GM20000 (cell line): ENCODE measurements at regions not wholly inside any gene's neighbourhood (a gene's known extent, or its start where the extent isn't known, plus 50 kb on each side); places are given as distances from the start of the nearest gene placed in this dataset.

Experiments used
- DNase-seq: peaks from one replicate; pipeline ENCODE4 v3.0.0; 2012; ENCODE audit warnings: low spot score
- TF ChIP-seq, protein P1 (sequence below): IDR thresholded peaks from 2 replicates; pipeline ENCODE4 v1.5.1; 2012; ENCODE audit warnings: mild to moderate bottlenecking, control low read depth; ENCODE audit errors: extremely low read depth, missing control alignments

DNA sequence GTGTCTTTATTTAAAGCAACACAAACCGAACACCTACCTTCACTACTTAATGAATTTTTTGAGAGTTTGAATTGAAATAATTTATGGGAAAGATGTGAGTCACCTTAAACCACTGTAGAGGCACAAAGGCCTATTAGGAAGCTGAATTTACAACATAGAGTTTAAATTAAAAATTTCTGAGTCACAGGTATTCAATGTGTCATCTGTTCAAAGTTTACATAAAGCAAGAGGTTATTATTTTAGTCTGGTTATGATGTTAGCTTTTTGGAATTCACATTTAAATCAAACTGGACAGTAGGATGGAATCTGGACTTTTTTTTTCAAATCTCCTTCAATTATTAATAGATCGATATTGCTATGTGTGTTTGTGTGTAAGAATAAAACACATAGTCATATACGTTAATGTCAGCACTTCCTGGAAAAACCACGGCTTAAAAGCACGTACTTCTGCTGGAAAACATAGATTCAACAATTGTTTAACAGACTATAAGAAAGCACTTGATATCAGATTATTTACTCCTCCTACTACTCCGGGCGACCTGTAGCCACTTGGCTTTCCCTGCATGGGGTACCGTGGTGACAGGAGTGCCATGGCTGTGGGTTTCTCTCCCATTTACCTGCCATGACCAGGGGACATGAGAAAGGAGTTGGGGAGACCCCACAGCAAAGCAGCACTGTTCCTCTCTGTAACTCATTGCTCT is 638.6 kb downstream of the SEMA5A start:
- no peak for DNase-seq
- TF ChIP-seq, protein P1, sequence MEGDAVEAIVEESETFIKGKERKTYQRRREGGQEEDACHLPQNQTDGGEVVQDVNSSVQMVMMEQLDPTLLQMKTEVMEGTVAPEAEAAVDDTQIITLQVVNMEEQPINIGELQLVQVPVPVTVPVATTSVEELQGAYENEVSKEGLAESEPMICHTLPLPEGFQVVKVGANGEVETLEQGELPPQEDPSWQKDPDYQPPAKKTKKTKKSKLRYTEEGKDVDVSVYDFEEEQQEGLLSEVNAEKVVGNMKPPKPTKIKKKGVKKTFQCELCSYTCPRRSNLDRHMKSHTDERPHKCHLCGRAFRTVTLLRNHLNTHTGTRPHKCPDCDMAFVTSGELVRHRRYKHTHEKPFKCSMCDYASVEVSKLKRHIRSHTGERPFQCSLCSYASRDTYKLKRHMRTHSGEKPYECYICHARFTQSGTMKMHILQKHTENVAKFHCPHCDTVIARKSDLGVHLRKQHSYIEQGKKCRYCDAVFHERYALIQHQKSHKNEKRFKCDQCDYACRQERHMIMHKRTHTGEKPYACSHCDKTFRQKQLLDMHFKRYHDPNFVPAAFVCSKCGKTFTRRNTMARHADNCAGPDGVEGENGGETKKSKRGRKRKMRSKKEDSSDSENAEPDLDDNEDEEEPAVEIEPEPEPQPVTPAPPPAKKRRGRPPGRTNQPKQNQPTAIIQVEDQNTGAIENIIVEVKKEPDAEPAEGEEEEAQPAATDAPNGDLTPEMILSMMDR, result no peak

DNA sequence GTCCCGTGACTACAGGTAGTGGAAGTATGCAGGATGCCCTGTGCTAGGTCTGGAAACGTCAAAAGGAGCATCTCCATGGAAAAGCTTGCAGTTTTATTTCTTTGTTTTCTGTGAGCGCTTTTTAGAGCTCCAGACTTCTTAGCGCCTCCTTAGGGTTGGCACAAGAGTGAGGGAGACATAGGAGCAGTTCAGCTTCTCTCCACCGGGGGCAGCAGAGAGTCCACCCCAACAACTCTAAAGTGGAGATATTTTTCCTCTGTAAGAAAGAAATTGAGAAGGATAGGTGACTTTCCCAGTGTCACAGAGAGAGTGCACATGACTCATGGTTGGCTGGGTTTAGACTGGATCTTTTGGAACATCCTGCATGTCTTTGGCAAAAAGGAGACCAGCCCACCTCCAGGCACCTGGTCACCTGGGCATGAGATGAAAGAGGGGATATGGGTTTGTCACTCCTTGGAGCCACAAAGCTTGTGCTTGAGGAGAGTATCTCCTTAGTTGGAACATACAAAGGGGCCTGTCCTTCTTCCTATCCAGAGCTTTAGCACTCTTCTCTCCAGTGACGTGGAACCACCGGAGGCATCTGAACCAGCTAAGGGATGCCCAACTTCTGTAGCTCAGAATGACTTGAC is 637.7 kb downstream of the SEMA5A start:
- TF ChIP-seq, protein P1, result peak; percentile 56
- peak; percentile 39 for DNase-seq

DNA sequence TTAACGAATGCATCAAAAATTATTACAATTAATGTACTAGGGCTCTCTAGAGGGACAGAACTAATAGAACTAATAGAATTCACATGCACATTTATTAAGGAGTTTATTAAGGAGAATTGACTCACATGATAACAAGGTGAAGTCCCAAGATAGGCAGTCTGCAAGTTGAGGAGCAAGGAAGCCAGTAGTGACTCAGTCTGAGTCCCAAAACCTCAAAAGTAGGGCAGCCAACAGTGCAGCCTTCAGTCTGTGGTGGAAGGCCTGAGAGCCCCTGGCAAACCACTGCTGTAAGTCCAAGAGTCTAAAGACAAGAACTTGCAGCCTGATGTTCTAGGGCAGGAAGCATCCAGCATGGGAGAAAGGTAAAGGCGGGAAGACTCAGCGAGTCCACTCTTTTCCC is 633.8 kb downstream of the SEMA5A start:
- TF ChIP-seq, protein P1, result no peak
- no peak for DNase-seq

DNA sequence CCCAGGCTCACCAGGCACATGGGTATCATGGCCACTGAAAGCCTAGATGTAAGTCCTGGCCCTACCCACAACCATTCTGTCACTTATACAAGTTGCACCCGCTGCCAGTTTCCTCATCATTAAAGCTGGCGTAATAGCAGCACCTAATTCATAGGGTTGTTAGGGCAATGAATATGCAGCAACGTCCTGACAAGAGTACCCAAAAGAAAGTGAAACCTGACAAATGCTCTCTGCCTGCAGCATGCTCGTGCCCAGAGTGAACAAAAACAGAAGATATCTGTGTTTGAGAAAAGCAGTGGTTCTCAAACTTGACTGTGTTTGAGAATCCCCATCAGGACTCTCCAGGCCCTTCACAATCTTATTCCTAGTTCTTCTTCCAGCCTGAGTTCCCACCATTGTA is 632.4 kb downstream of the SEMA5A start:
- peak; percentile 8 for DNase-seq
- TF ChIP-seq, protein P1, result no peak

DNA sequence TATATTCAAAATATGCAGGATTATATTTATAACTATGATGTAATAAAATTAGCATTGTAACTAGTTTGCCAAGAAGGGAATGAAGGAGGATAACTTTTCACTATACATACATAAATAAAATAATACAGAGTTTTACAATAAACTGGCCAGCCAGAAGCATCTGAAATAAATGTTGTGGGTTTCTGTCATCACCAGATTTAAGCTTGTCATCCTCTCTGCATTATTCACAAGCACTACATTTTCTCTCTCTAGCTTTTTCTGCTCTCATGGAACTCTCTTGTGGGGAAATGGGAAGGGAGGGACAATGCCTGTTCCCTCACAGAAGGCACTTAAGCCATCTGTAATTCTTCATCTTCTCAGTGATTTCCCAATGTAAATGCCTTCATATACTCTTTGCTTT is 626.8 kb downstream of the SEMA5A start:
- DNase-seq, result no peak
- TF ChIP-seq, protein P1, result no peak

DNA sequence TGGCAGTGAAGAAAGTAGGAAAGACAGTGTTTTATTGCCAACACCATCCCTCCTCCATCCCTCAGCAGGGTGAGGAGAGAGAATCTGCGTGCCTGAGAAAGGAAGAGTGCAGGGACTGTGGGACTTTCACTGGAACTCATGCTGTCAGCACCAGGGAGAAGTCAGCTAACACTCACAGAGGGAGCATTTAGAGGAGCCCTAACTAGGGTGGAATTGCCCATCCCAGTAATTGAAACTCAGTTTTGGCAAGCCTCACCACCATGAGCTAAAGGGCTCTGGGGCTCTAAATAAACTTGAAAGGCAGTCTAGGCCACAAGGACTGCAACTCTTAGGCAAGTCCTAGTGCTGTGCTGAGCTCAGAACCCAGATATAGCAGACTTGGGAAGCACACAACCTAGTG is 622.3 kb downstream of the SEMA5A start:
- no peak for DNase-seq
- TF ChIP-seq, protein P1, result no peak

DNA sequence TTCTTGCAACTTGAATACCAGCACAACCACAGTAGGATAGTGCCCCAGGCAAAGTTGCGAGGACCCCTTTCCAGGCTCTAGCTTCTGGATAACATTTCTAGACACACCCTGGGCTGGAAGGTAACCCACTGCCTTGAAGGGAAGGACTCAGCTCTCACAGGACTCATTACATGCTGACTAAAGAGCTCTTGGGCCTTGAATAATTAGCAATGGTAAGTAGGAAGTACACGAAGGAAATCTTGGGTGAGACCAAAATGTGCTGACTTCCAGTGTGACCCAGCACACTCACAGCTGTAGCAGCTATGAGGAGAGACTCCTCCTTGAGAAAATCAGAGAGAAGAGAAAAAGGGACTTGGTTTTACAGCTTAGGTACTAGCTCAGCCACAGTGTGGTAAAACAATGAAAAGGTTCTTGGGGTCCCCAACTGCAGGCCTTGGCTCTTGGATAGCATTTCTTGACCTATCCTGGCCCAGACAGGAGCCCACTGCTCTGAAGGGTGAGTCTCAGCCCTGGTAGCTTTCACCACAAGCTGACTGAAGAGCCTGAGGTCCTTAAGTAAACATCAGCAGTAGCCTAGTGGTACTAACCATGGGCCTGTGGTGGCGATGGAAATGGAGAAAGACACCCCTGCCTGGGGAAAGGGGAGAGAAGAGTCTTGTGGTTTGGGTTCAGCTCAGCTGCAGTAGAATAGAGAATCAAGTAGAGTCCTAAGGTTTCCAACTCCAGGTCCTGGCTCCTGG is 621.7 kb downstream of the SEMA5A start:
- DNase-seq, result no peak
- TF ChIP-seq, protein P1, result no peak
